HEK293T (cell line): ENCODE measurements at regions not wholly inside any gene's neighbourhood (a gene's known extent, or its start where the extent isn't known, plus 50 kb on each side); places are given as distances from the start of the nearest gene placed in this dataset.

Experiments
- CTCF ChIA-PET: fragments of 350-600 bp; formaldehyde crosslinking; extraction: SDS; loops from one replicate; lab custom pipeline; 2021; ENCODE audit warnings: antibody characterized with exemption, inconsistent platforms; lab: Yijun Ruan, JAX
- POLR2A ChIA-PET: fragments of 350-600 bp; formaldehyde crosslinking; extraction: SDS; loops from one replicate; lab custom pipeline; 2020; ENCODE audit warnings: antibody characterized with exemption, inconsistent platforms; lab: Yijun Ruan, JAX
- DNase-seq: peaks from one replicate; pipeline ENCODE4 v3.0.0; 2012; ENCODE audit warnings: mixed read lengths; ENCODE audit errors: extremely low spot score
- ARNT ChIP-seq: fragments of 450-650 bp; IDR thresholded peaks from 2 replicates; pipeline ENCODE4 v1.6.1; 2017; ENCODE audit warnings: mild to moderate bottlenecking
- BHLHE40 ChIP-seq: fragments of 450-650 bp; IDR thresholded peaks from 2 replicates; pipeline ENCODE4 v1.6.1; 2016; ENCODE audit warnings: mild to moderate bottlenecking, moderate library complexity, borderline replicate concordance
- CTBP1 ChIP-seq: fragments of 450-650 bp; IDR thresholded peaks from 2 replicates; pipeline ENCODE4 v1.6.1; 2016; ENCODE audit warnings: borderline replicate concordance
- ELF4 ChIP-seq: fragments of 450-650 bp; IDR thresholded peaks from 2 replicates; pipeline ENCODE4 v1.6.1; 2017; ENCODE audit warnings: antibody characterized with exemption
- FOXA1 ChIP-seq: fragments of 450-650 bp; IDR thresholded peaks from 2 replicates; pipeline ENCODE4 v1.6.1; 2016; ENCODE audit warnings: mild to moderate bottlenecking
- FOXK2 ChIP-seq: fragments of 450-650 bp; IDR thresholded peaks from 2 replicates; pipeline ENCODE4 v1.6.1; 2016; ENCODE audit warnings: mild to moderate bottlenecking
- FOXM1 ChIP-seq: fragments of 450-650 bp; IDR thresholded peaks from 2 replicates; pipeline ENCODE4 v1.6.1; 2017; ENCODE audit warnings: mild to moderate bottlenecking, borderline replicate concordance
- HDGF ChIP-seq: fragments of 450-650 bp; IDR thresholded peaks from 2 replicates; pipeline ENCODE4 v1.6.1; 2017; ENCODE audit warnings: antibody characterized with exemption, borderline replicate concordance
- L3MBTL2 ChIP-seq: fragments of 450-650 bp; conservative IDR thresholded peaks from 2 replicates; pipeline ENCODE4 v1.6.1; 2016; ENCODE audit warnings: mild to moderate bottlenecking
- LEF1 ChIP-seq: fragments of 450-650 bp; IDR thresholded peaks from 2 replicates; pipeline ENCODE4 v1.6.1; 2017; ENCODE audit warnings: mild to moderate bottlenecking, borderline replicate concordance
- NFRKB ChIP-seq: fragments of 450-650 bp; IDR thresholded peaks from 2 replicates; pipeline ENCODE4 v1.6.1; 2016; ENCODE audit warnings: mild to moderate bottlenecking, moderate library complexity
- PKNOX1 ChIP-seq: fragments of 450-650 bp; IDR thresholded peaks from 2 replicates; pipeline ENCODE4 v1.6.1; 2016
- SP1 ChIP-seq: fragments of 450-650 bp; IDR thresholded peaks from 2 replicates; pipeline ENCODE4 v1.6.1; 2017
- SUZ12 ChIP-seq: fragments of 450-650 bp; IDR thresholded peaks from 2 replicates; pipeline ENCODE4 v1.6.1; 2016; ENCODE audit warnings: mild to moderate bottlenecking
- TARDBP ChIP-seq: fragments of 450-650 bp; IDR thresholded peaks from 2 replicates; pipeline ENCODE4 v1.6.1; 2016
- ZNF384 ChIP-seq: fragments of 450-650 bp; IDR thresholded peaks from 2 replicates; pipeline ENCODE4 v1.6.1; 2016

- ChIA-PET CTCF (no interaction called here), POLR2A (no interaction called here)
- no peak for DNase-seq
- TF ChIP-seq L3MBTL2 (no peak), ZNF384 (no peak), HDGF (no peak), FOXA1 (no peak), NFRKB (no peak), SP1 (no peak), ELF4 (no peak), FOXM1 (no peak), CTBP1 (no peak), BHLHE40 (no peak), ARNT (no peak), TARDBP (no peak), FOXK2 (no peak), PKNOX1 (no peak), SUZ12 (no peak), LEF1 (no peak)
Measured at GRCh38 chrX:39509157-39509556, 588.6 kb downstream of the BCOR start.

GRCh38 chrX:39513836-39514235 is 583.9 kb downstream of the BCOR start:
- DNase-seq = no peak
- ChIA-PET CTCF (no interaction called here), POLR2A (no interaction called here)
- TF ChIP-seq LEF1 (no peak), SUZ12 (no peak), ELF4 (no peak), L3MBTL2 (no peak), NFRKB (no peak), ARNT (no peak), TARDBP (no peak), FOXM1 (no peak), PKNOX1 (no peak), SP1 (no peak), FOXA1 (no peak), CTBP1 (no peak), BHLHE40 (no peak)

GRCh38 chrX:39514801-39515200 is 583.0 kb downstream of the BCOR start:
- TF ChIP-seq LEF1 (no peak), FOXK2 (no peak), BHLHE40 (no peak), CTBP1 (no peak), FOXA1 (no peak), PKNOX1 (no peak), NFRKB (no peak), FOXM1 (no peak), SUZ12 (no peak), L3MBTL2 (no peak), ELF4 (no peak), ARNT (no peak), SP1 (no peak), HDGF (no peak), TARDBP (no peak), ZNF384 (no peak)
- ChIA-PET CTCF (no interaction called here), POLR2A (no interaction called here)
- DNase-seq = no peak

GRCh38 chrX:39516427-39516841 is 581.3 kb downstream of the BCOR start:
- ChIA-PET CTCF (no interaction called here), POLR2A (no interaction called here)
- no peak for DNase-seq
- TF ChIP-seq FOXA1 (no peak), CTBP1 (no peak), BHLHE40 (no peak), FOXK2 (no peak), SUZ12 (no peak), SP1 (no peak), LEF1 (no peak), FOXM1 (no peak), NFRKB (no peak)

GRCh38 chrX:39518476-39519029 is 579.2 kb downstream of the BCOR start:
- POLR2A ChIA-PET = no interaction called here
- TF ChIP-seq NFRKB = no peak
- TF ChIP-seq CTBP1 = no peak
- no peak for TF ChIP-seq ZNF384
- no peak for TF ChIP-seq FOXA1
- TF ChIP-seq TARDBP = no peak
- CTCF ChIA-PET = no interaction called here
- no peak for DNase-seq

- TF ChIP-seq ELF4 (no peak), FOXM1 (no peak), ZNF384 (no peak), TARDBP (no peak), BHLHE40 (no peak), HDGF (no peak), L3MBTL2 (no peak), SP1 (no peak)
- DNase-seq = no peak
- ChIA-PET POLR2A (no interaction called here), CTCF (no interaction called here)
Measured at GRCh38 chrX:39519030-39519488, 578.7 kb downstream of the BCOR start.
